ENCODE measurements at regions not wholly inside any gene's neighbourhood (a gene's known extent, or its start where the extent isn't known, plus 50 kb on each side); places are given as distances from the start of the nearest gene placed in this dataset.

DNA sequence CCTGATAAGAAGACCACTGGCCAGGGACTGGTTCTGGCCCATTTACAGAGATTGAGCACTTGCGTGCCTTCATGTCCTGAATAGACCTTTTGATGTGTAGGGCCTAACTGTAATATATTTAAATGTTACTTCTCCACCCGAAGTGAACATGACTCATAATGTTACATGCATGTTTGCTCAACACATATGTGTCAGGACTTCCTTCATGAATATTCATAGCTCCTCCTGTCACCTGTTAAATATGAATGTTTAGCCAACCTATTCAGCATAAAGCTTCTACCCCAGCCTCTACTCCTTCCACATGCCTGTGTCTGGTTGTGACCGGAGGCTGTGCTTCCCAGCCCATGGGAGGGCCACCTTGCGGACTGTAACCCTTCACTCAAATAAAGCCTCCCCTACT is 457.5 kb downstream of the IRX1 start:
- no peak for DNase-seq (ENCODE audit: low spot score)

DNA sequence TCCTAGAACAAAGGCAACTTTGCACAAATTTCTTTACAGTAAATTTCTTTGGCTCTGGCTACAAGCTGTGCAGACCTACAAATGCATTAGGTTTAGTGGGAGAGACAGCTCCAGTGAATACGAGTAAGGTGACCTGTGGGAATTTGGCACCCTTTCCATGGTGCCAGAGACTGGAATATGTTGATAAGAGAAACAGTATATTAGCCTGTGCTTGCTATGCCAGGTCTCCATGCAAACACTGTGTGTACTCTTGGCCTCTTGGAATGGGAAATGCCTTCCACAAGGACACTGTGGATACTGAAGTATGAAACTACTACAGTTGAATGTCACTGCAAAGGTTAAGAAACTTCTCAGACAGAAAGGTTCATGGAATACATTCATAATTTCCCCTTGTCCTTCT is 458.5 kb downstream of the IRX1 start:
- DNase-seq (ENCODE audit: low spot score): no peak

DNA sequence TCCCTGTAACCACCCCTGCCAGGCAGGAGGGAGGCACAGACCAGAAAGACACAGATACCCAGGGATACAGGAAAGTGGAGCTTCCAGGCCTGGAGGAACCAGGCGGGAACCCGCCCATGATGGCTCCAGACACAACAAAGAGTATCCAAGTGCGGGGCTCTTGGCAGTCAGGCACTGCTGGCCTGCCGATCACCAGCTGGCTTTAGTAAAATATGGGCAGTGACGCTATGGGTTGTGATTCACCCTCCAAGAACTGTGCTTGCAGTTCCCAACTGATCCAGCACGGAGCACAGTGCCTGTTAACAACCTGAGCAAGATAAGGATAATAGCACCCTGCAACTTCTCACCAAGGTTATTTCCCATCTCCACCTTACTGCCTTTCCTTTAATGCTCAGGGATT is 463.3 kb downstream of the IRX1 start:
- no peak for DNase-seq (ENCODE audit: low spot score)

DNA sequence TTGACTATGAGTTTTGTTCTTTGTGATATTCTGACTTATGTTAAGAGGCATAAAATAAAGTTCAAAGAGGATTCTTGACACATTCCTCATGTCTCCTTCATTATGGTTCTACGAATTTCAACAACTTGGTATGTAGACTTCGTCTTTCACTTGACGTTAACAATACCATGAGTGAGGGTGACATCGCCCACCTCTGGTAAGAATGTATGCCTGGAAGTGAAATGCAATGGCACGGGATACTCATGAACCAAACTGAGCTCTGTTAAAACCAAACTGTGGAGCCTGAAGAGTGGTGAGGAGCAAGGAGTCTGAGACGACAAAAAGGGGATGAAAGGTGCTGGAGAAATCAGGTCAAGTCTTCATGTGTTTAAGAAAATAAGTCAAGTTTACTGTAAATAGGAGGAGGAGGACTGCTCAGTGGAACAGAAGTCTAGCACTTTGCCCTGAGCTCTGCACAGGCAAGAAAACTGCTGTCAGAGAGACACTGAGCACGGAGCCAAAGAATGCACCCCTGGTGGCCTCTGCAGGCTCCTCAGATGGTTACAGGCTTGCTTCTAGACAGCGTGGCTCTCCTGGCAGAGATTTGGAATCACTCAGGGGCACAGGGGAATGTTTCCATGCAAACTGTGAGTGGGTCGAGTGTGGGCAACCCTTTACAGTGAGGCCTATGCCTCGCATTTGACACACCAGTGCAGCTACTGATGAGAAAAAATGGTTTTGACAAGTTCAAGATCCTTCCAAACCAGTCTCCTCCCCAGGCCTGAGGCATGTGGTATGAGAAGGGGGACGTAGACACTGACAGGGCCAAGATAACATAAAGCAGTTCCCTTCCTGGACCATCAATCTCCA is 470.1 kb downstream of the IRX1 start:
- no peak for DNase-seq (ENCODE audit: low spot score)

- no peak for DNase-seq (ENCODE audit: low spot score)
Measured at GRCh38 chr5:4068171-4068570, 472.5 kb downstream of the IRX1 start.

DNA sequence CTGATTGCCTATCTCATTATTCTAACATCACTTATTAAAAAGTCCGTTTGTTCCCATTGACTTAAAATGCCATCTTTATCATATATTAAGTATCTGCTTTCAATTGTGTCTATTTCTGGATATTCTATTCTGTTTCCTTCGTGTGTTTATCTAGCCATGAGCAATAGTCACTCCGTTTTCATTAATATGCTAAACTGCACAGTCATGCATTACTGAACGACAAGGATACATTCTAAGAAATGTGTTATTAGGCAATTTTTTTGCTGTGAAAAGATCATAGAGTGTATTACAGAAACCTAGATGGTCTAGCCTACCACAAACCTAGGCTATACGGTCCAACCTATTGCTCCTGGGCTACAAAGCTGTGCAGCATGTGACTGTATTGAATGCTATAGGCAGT is 482.9 kb downstream of the IRX1 start:
- no peak for DNase-seq (ENCODE audit: low spot score)

DNA sequence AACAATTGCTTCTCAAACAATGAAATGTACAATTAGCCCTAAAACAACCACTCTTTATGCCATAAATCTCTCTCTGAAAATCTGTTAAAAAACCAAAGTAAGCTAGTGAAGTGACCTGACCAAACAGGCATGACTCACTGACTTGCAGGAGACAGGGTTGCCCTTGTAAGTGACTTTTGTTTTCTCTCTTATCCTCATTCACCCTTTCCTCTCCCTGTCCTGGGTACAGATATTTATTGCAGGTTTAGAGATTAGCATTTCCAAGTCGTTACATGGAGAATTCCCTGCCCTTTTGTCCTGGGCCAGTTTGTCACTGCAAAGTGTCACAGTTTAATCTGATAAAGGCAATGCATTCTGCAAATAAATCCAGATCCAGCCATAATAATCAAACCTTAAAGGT is 484.2 kb downstream of the IRX1 start:
- DNase-seq (ENCODE audit: low spot score): no peak

- DNase-seq (ENCODE audit: low spot score): no peak
Measured at GRCh38 chr5:4080370-4080769, 484.7 kb downstream of the IRX1 start.

DNA sequence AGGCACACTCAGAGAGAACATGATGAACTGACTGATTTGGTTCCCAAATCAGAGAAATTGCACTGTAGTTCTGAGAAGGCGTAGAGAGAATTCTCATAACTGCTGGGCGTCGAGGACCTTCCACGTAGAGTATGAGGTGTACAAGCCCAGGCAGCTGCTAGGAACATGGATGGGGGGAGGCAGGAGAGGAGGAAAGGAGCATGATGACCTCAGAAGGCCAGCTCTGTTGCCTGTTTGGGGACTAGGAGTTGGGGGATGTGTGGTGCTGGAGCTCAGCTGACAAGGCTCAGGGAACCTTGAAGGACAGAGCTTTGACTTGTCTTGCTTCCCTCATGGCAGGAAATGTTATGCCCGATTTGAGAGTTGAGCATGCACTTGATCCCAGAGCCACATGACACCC is 485.4 kb downstream of the IRX1 start:
- no peak for DNase-seq (ENCODE audit: low spot score)

DNA sequence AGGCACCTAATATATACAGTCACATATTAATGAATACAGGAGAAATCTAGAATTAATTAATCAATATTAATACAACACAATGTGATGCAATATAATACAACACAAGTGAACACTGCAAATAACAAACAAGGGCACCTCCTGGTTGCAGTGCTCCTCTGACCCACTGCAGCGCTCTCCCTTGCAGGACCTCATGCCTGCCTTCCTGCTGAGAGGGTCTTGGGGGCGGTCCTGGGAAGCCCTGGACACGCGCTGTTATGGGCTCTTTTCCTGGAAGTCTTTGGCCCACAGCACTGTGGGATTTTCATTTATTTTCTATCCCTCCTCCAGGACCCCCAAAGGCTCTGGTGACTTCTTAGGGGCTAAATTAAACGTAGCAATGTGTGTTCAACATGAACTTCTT is 485.8 kb downstream of the IRX1 start:
- no peak for DNase-seq (ENCODE audit: low spot score)

GRCh38 chr5:4082966-4083564 is 487.4 kb downstream of the IRX1 start:
- no peak for DNase-seq (ENCODE audit: low spot score)

- no peak for DNase-seq (ENCODE audit: low spot score)
Measured at GRCh38 chr5:4083591-4084337, 488.1 kb downstream of the IRX1 start.

- DNase-seq (ENCODE audit: low spot score): no peak
Measured at GRCh38 chr5:4086081-4086480, 490.4 kb downstream of the IRX1 start.

DNA sequence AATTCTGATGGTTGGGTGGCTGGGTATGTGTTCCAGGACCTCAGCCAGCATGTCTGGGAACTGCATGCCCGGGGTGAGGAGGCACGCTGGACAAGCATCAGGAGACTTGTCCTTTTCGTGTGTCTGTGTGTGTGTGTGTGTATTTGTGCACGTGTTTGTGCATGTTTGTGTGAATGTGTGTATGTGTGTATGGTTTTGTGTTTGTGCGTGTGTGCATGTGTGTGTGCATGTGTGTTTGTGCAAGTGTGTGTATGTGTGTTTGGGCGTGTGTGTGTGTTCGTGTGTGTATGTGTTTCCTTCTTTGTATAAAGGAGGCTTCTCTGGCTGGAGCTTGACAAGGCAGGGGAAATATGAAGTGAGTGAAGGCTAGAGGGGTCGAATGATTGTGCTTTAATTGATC is 491.5 kb downstream of the IRX1 start:
- no peak for DNase-seq (ENCODE audit: low spot score)

GRCh38 chr5:4089087-4089486 is 493.5 kb downstream of the IRX1 start:
- no peak for DNase-seq (ENCODE audit: low spot score)

- DNase-seq (ENCODE audit: low spot score): no peak
Measured at GRCh38 chr5:4093236-4093635, 497.6 kb downstream of the IRX1 start.

GRCh38 chr5:4093970-4094369 is 498.3 kb downstream of the IRX1 start:
- no peak for DNase-seq (ENCODE audit: low spot score)

- DNase-seq (ENCODE audit: low spot score): no peak
Measured at GRCh38 chr5:4095918-4096630, 500.4 kb downstream of the IRX1 start.

- no peak for DNase-seq (ENCODE audit: low spot score)
Measured at GRCh38 chr5:4097199-4097598, 501.6 kb downstream of the IRX1 start.

- DNase-seq (ENCODE audit: low spot score): no peak
Measured at GRCh38 chr5:4098226-4098625, 502.6 kb downstream of the IRX1 start.

- DNase-seq (ENCODE audit: low spot score): no peak
Measured at GRCh38 chr5:4099386-4099785, 503.8 kb downstream of the IRX1 start.

DNA sequence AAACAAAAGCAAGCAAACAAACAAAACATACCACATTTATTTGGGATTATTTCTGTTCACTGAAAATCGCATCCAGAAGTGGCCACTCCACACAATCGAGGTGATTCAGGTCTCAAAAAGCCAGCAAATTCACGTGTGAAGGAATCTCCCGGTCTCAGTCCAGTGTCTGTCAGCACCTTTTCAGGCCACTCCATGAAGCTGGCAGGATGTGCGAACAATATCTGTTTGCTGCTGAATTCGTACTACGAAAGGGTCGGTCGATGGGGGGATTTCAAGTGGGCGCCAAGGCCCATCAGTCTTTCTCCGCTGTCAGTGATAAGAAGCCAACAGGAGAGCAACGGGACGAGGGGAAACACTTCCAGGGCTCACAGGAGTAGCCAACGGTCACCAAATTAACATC is 505.1 kb downstream of the IRX1 start:
- no peak for DNase-seq (ENCODE audit: low spot score)

Data from mesenteric fat pad (tissue), 1 donor.